Stimulated activated CD8-positive, alpha-beta memory T cell treated with anti-CD3 and anti-CD28 coated beads, Interleukin-7, amount 100 ng/mL, for 1 hour (primary cell): ENCODE measurements at regions not wholly inside any gene's neighbourhood (a gene's known extent, or its start where the extent isn't known, plus 50 kb on each side); places are given as distances from the start of the nearest gene placed in this dataset.

Experiments used
- DNase-seq, 2 donors: peaks; one replicate each; pipeline ENCODE4 v3.0.0-alpha.2; 2020; ENCODE audit warnings: low read depth in 2 of 2

DNA sequence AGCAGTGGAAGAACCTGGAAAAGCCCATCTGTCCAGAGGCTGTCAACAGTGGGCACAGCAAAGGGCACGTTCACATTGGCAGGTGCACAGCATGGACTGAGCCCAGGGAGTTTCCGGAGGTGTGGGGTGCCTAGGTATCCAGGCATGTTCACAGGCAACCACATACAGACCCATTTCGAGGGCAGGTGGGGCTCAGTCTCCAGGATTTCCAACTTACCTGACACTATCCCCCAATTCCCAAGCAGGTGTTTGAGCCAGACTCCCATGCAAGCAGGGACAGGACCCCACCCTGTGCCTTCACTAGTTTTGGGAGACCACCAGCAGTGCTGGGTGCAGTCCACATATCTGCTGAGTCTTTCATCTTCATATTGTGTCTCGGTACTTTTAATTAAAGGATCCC lies 65.0 kb upstream of the IRF2BP2 start:
- DNase-seq = no peak

- DNase-seq = no peak
These were observed 64.3 kb upstream of the IRF2BP2 start for GRCh38 chr1:234674218-234674815.

- no peak for DNase-seq
These were observed 62.6 kb upstream of the IRF2BP2 start for GRCh38 chr1:234672349-234673135.

DNA sequence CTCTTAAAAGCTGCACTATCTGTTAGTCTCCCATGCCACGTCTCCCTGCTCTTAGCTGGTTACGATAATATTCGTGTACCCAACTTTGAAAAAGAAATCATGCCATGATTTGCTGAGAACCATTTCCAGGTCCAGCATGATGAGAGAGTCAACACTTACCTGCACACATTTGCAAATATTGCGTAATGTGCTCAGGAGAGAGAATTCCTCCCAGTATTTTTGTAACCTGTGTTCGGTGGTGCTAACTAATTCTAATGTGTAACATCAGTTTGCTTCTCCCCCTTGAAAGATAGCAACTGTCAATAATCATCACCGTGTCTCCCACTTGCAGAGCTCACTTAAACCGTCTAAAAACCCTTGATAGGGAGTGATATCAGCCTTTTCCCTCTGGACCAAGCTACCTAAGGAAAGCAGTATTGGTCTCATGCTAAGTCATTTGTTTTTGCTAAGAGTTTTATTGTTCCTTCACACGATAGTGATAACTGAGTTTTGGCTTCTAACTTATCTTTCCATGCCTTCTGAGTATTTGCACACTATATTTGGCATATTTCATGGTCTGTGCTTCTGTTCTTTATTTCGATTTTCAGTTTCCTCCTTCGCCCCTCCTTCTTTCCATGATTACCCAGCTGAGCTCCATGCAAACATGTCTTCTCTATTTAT lies 61.1 kb upstream of the IRF2BP2 start:
- DNase-seq = no peak

GRCh38 chr1:234669499-234669898 lies 59.5 kb upstream of the IRF2BP2 start:
- no peak for DNase-seq

- DNase-seq = no peak
These were observed 58.6 kb upstream of the IRF2BP2 start for GRCh38 chr1:234668577-234668955.

DNA sequence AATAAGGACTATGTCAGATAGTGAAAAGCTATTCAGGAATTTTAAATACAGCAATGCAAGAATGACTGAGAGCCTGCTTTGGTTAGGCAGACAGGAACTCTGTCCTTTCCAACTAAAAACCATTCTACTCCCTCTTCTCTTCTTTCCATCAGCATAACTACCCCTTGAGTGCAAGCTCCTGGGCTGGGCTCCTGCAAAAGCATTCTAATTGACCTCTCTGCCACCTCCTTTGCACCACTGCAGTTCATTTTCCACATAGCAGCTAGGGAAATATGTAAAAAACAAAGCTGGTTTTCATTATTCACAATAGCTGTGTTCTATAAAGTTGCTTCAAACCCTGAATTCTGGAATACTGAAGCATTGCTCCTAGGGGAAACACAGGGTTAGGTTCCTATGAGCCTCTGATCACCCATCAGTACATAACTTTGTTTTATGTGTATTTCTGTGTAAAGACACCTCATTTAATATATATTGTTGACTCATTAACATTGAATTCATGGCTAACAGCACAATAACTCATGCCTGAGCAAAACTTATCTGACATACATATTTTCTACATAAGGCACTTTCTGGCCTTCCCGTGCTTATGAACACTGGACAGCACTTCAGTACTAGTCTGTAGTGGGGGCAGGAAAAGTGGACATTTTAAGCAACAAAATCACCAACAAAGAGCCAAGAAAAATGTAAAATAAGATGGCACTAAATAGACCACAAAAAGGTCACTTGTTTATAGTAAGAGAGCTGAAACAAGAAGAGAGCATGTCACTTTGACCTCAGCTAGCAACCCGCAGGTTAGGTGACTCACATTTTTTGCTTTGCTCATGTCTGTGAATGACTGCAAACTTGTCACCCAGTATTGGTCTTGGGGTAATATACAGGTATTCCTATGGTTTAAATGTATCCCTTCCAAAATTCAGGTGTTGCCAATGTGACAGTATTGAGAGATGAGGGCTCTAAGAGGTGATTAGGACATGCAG lies 57.9 kb upstream of the IRF2BP2 start:
- DNase-seq = no peak

DNA sequence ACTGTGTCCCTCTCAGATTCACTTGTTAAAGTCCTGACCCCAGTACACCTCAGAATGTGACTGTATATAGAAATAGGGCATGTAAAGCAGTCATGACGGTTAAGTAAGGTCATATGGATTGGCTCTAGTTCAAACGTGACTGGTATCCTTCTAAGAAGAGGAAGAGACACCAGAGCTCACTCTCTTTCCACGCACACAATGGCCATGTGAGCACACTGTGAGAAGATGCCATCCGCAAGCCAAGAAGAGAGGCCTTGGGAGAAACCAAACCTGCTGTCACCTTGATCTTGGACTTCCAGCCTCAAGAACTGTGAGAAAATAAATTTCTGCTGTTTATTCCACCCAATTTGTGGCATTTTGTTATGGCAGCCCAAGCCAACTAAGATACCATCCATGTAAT lies 56.8 kb upstream of the IRF2BP2 start:
- DNase-seq = no peak

DNA sequence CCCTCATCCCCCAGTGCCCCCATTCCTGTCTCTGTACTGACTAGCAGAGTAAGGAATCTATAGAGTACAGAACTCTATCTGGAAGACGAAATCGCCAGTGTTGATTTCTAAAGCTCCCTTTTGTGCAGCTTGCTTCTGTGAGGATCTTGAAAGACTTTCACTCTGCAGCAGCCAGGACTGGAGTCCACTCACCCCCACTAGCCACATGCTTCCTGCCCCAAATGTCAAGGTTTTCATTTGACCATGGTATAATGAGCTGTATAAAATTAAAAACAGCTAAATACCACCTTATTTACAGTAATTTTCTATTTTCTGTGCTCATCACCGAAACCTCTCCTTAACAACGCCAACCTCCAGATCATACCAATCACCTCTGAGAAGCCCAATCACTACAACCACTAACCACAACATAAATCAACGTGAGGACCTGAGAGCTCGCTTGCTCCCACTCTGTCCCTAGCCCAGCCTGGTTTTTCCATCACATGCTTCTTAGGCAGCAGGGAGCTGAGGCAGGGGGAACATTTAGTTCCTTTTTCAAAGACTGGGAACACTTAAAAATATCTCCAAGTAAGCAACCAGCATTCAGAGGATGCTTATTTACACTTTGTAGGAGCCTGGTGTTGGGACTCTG lies 56.1 kb upstream of the IRF2BP2 start:
- no peak for DNase-seq

- no peak for DNase-seq
These were observed 52.2 kb upstream of the IRF2BP2 start for GRCh38 chr1:234662148-234662547.

- no peak for DNase-seq
These were observed 51.4 kb upstream of the IRF2BP2 start for GRCh38 chr1:234661317-234661928.

DNA sequence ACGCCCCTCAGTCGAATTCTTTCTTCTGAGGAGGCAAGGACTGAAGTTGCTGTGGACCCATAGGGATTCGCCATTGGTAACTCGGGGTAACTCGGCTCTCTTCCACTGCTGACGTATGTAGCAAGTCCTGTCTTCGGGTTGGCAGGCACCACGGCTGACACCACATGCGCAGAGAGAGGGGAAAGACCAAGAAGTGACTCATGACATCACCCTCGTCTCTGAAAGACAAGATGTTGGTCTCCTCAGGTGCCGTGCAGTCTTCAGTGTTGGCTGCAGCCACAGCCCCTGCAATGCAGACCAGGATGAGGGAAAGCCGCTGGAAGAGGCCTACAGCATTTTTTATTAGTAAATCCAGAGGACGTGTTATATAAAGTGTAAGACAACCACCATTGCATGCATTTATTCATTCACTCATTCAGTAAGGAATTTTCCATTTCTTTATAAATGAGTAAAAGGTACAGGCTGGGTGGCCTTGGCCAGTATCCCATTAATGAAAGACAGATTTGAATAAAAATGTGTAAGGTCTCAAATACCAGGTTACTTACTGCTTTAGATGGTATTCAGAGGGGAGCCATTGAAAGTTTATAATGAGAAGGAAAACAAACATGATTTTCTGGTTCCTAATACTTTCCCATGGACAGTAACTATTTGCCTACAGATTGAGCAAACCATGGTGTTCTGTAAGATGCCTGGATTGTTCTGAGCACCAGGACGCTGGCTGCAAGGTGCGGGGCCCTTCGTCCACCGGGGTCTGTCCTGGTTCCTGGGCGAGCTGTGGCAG lies 50.7 kb upstream of the IRF2BP2 start:
- no peak for DNase-seq
